NCI-H345 treated with DMSO at 0.1 percent for 48 hours (cell line): ENCODE measurements at regions not wholly inside any gene's neighbourhood (a gene's known extent, or its start where the extent isn't known, plus 50 kb on each side); places are given as distances from the start of the nearest gene placed in this dataset.
"Not testable (repeated sequence)": the region's sequence is repeated elsewhere in the genome, so short reads cannot be mapped to it uniquely, and the experiment has no call there.

ENCODE experiments used
- DNase-seq: peaks from one replicate; lab custom pipeline; 2025; ENCODE audit not compliant: unreplicated experiment; lab: John Stamatoyannopoulos, UW

DNA sequence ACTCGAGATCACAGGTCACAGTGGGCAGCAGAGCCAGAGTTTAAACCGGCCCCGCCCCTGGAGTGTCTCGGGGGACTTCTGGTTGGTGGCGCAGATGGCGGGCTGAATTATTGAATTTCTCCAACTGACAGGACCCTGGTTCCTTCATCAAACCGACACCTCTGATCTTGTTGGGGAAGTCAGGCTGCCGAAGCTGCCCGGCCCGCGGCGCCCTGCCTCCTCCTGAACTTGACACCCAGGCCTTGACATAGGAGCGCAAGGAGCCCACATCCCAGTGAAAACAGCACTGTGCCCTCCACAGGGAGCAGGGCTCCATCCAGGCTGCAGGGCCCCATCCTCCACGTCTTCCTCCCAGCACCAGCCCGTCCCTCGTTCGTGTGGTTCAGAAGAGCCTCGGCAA is 105.2 kb downstream of the OLFM1 start:
- DNase-seq = no peak

- DNase-seq = not testable (repeated sequence)
These were observed 108.5 kb downstream of the OLFM1 start for GRCh38 chr9:135195975-135196374.

- no peak for DNase-seq
These were observed 109.0 kb downstream of the OLFM1 start for GRCh38 chr9:135196474-135196873.

GRCh38 chr9:135198144-135198543 is 110.7 kb downstream of the OLFM1 start:
- DNase-seq = no peak

DNA sequence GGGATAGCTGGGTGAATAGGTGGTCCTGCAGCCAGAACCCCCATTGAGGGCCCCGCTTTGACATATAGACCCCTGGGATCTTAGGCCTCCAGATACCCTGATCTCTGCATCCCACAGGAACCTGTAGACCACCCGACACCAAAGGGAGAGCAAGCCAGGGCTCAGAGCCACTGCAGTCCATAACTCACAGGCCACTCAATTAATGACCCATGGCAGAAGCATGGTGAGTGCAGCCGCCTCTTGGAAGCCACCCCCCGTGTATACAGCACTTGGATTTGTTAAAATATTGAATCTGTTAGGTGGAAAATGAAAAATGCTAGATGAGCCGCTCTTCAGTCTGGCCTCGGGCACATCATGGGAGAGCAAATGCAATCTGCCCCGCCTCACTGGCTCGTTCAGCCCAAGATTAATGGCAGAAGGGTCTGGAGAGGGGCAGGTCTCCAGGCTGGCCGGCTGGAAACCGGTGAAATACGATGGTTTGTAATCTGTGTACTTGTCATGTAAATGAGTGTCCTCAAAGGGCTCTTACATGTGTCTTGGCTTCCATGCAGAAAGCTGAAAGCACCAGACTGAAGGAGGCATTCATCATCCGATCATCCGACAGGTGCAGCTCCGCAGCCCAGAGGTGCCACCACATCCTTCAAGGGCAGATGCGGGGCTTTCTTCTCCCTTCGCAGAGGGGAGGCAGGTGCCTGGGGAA is 111.3 kb downstream of the OLFM1 start:
- no peak for DNase-seq

DNA sequence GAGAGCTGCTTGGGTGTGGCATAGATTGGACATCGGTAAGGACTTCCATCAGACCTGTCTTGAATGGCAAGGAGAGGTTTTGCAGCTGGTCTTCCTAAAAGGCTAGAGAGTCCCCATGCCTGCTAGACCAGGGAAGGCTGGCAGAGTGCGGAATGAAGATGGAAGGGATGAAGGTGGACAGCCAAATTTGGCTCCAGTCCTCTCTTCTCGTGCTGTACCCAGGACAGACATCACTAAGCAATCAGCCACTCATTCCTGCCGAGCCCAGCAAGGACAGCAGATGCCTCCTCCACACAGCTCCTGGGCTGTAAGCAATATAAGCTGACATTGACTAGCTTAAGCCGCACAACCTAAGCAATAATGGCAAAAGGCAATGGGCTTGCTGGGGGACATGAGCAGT is 112.0 kb downstream of the OLFM1 start:
- no peak for DNase-seq

DNA sequence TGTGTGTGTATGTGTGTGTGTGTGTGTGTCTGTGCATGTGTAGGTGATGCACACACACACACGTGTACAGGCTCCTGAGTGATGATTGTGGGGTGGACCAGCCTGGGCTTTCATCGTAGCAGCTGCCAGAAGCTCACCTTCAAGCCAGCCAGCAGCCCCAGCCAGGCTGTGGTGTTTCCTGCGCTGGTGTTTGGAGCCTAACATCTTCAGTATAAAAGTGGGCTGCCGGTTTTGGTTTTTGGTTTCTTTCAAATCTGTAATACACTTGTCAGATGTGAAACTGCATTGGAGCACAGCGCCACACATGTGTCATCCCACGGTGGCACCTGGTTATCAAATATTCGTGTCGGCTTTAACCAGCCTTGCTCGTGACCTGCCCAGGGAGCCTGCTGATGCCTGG is 114.2 kb downstream of the OLFM1 start:
- no peak for DNase-seq

- DNase-seq = no peak
These were observed 116.7 kb downstream of the OLFM1 start for GRCh38 chr9:135204177-135204576.

- DNase-seq = no peak
These were observed 121.7 kb downstream of the OLFM1 start for GRCh38 chr9:135209136-135209535.

DNA sequence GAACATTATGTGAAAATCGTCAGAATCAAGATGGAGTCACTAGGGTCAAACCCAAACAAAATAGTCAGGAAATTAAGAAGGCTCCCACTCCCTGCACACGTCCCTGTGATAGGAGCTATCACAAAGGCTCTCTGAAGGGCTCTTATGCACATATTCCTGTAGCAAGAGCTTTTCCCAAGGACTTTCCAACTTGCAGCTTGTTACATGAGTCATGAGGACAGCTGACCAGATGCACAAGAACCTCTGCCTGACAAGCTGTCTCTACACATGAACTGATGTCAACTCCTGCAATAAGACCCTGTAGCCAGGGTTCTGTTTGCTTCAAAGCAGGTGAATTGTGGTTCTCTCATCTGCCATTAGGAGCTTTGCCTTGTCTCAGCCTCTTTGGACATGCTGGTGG is 122.4 kb downstream of the OLFM1 start:
- DNase-seq = no peak

GRCh38 chr9:135210676-135211523 is 123.4 kb downstream of the OLFM1 start:
- DNase-seq = no peak

GRCh38 chr9:135211524-135211890 is 124.0 kb downstream of the OLFM1 start:
- no peak for DNase-seq

DNA sequence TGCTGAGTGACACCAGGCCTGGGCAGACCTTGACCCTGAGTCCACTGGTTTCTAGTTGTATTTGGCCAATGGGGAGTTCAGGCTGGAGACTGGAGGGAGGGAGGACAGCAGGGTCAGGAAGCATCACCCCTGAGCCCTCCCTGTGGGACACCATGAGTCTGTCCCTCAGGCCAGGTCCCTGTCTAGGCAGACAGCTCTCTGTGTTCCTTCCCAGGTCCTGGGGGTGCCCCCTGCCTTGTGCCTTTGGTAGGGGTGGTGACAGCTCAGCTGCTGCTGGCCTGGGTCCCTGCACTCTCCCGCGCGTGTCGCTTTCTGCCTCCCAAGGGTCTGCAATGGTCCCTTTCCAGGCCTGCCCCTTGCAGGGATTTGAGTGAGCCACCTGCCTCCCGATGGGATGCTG is 125.5 kb downstream of the OLFM1 start:
- no peak for DNase-seq

GRCh38 chr9:135213566-135213965 is 126.1 kb downstream of the OLFM1 start:
- DNase-seq = no peak

GRCh38 chr9:135214054-135214640 is 126.7 kb downstream of the OLFM1 start:
- DNase-seq = no peak

GRCh38 chr9:135214706-135215105 is 127.2 kb downstream of the OLFM1 start:
- no peak for DNase-seq

DNA sequence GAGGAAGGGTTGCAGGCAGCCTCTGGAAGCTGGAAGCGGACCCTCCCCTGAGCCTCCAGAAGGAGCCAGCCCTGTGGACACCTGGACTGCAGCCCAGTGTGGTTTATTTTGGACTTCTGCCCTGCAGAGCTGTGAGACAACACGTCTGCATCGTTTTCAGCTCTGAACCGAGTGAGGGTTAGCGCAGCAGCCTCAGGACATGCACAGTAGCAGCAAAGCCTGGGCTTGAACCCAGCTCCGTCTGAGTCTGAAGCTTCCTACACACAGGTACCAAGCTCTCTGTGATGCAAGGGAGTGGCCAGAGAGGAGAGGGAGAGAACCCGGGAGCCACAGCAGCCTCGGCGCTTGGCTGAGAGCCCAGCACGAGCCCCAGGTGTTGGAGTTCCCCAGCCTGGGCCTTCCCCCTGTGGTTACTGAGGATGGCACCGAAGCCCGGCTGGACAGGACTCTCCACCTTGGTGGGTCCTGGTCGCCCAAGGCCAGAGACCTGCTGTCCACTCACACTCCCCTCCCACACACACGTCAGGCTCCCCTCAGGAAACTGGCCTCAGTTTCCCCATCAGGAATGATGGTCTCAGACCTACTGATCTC is 128.2 kb downstream of the OLFM1 start:
- no peak for DNase-seq

DNA sequence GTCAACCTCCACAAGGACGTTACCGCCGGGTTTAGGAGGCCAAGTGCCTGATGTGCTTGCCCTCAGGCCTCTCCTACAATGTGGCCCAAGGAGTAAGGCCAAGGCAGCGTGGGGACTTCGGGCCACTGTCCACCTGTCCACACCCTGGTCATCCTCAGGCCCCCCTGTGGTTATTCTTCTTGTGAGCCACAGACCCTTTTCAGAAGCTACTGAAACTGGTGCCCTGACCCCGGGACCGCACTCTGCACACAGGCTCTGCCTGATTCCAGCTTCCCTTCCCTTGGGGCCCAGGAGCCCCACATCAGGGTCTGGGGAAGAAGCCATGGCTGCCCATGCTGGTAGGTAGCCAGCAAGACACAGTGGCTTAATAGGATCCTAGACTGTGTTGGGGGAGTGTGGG is 128.8 kb downstream of the OLFM1 start:
- no peak for DNase-seq

DNA sequence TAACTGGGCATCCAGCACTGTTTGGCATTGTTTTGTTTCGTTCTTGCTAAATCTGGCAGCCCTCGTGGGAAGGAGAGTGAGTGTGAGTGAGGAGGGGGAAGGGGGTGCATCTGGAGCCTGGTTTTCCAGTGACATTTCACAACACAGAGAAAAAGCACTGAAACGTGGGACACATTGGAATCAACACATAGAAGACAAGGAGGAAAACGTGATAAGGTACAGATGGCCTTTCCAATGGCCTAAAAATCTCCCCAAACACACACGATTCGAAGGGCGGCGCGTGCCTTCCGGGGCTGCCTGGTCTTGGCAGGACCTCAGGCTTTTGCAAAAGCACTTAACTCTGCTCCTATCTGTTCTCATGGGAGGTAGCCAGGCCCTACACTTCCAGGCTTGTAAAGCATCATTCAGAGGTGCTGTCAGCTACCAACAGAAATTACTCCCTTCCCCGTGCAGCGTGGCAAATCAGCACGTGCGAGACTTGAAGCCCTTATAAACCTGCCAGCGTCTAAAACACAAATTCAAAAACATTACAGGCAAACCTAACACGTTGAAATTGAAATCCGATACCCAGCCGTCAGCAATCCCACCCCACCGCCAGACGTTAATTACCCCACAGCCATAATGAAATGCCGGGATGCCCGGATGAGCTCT is 129.4 kb downstream of the OLFM1 start:
- no peak for DNase-seq

GRCh38 chr9:135217836-135218235 is 130.4 kb downstream of the OLFM1 start:
- no peak for DNase-seq
